CD4-positive, alpha-beta T cell (primary cell): ENCODE measurements at regions not wholly inside any gene's neighbourhood (a gene's known extent, or its start where the extent isn't known, plus 50 kb on each side); places are given as distances from the start of the nearest gene placed in this dataset.

Source experiments
- ATAC-seq: fragments of 200-7000 bp; cut with Tn5 transposase; one replicate; pipeline ENCODE4 v1.10.0; 2022; ENCODE audit warnings: mild to moderate bottlenecking; ENCODE audit not compliant: poor library complexity
- CTCF ChIA-PET: fragments of 350-600 bp; sonication (Branson Sonifier 250); formaldehyde crosslinking; loops from one replicate; lab custom pipeline; 2021; ENCODE audit warnings: antibody characterized with exemption, inconsistent platforms; lab: Charles Lee
- POLR2A ChIA-PET: fragments of 350-600 bp; sonication (Branson Sonifier 250); formaldehyde crosslinking; loops from one replicate; lab custom pipeline; 2021; ENCODE audit warnings: antibody characterized with exemption, inconsistent platforms; lab: Charles Lee
- DNase-seq, 14 experiments: peaks; one replicate each; pipeline ENCODE4 v3.0.0-alpha.2; 2013 to 2020; ENCODE audit warnings: mixed read lengths in 2 of 14
- H3K27ac ChIP-seq, 2 donors: one replicate each; pipeline versions ENCODE4 v1.5.1 to v1.7.0; 2013; ENCODE audit warnings: low read length in 2 of 2, low read depth in 1 of 2, mild to moderate bottlenecking in 1 of 2
- H3K27me3 ChIP-seq, 2 experiments: 1 replicate in 1 of 2; 2 replicates in 1 of 2; pipeline versions ENCODE4 v1.6.1 to v1.7.0; 2013; ENCODE audit warnings: low read length in 2 of 2, control low read depth in 1 of 2, mild to moderate bottlenecking in 1 of 2, moderate library complexity in 1 of 2; ENCODE audit not compliant: insufficient read depth in 2 of 2, control insufficient read depth in 1 of 2
- H3K36me3 ChIP-seq: one replicate; pipeline ENCODE4 v1.6.1; 2013; ENCODE audit warnings: low read length, control low read depth; ENCODE audit not compliant: insufficient read depth
- H3K4me1 ChIP-seq: one replicate; pipeline ENCODE4 v1.6.1; 2013; ENCODE audit warnings: low read length, control low read depth; ENCODE audit not compliant: insufficient read depth
- H3K4me3 ChIP-seq: one replicate; pipeline ENCODE4 v1.5.1; 2013; ENCODE audit warnings: mild to moderate bottlenecking, low read length, moderate library complexity
- H3K9me3 ChIP-seq, 2 experiments: 1 replicate in 1 of 2; 2 replicates in 1 of 2; pipeline versions ENCODE4 v1.6.1 to v1.7.0; 2013; ENCODE audit warnings: low read length in 2 of 2, mild to moderate bottlenecking in 2 of 2, control low read depth in 1 of 2, moderate library complexity in 1 of 2; ENCODE audit not compliant: control insufficient read depth in 1 of 2, insufficient read depth in 1 of 2
- H3K27ac Mint-ChIP-seq: one replicate; pipeline ENCODE4 v1.8.0; 2020; ENCODE audit warnings: mixed read lengths
- H3K27me3 Mint-ChIP-seq: one replicate; pipeline ENCODE4 v1.8.0; 2021; ENCODE audit warnings: mixed read lengths
- H3K36me3 Mint-ChIP-seq: one replicate; pipeline ENCODE4 v1.8.0; 2021; ENCODE audit warnings: low read depth, mixed read lengths
- H3K4me1 Mint-ChIP-seq: one replicate; pipeline ENCODE4 v1.8.0; 2021; ENCODE audit warnings: low read depth, mixed read lengths
- H3K4me3 Mint-ChIP-seq: one replicate; pipeline ENCODE4 v1.8.0; 2020; ENCODE audit warnings: mild to moderate bottlenecking, mixed read lengths
- H3K9me3 Mint-ChIP-seq: one replicate; pipeline ENCODE4 v1.8.0; 2020; ENCODE audit warnings: mixed read lengths
- CTCF ChIP-seq: fragments of 200-600 bp; IDR thresholded peaks from one replicate; pipeline ENCODE4 v1.8.0; 2022; ENCODE audit warnings: antibody characterized with exemption, mild to moderate bottlenecking
- intact Hi-C, 2 experiments: fragments of 100-400 bp; cut with DNase I in 1 of 2; cut with micrococcal nuclease in 1 of 2; formaldehyde crosslinking; loops; one replicate each; pipeline versions ENCODE4 v1.15.1 to v1.9.0; 2023 to 2025; cut with DNase I, micrococcal nuclease

- Histone ChIP-seq H3K36me3 (no peaks in the 10 kb centered on the region), H3K4me1 (no peaks in the 10 kb centered on the region), H3K27me3 (no peaks in the 10 kb centered on the region), H3K4me3 (no peak overlapping the region), H3K27ac (no peak overlapping the region), H3K9me3 (no peaks in the 10 kb centered on the region)
- TF ChIP-seq CTCF: no peak
- intact Hi-C loops: no loop called here
- DNase-seq (no peak), ATAC-seq (no peak)
- POLR2A ChIA-PET: no interaction called here
- H3K27ac Mint-ChIP-seq: no peak overlapping the region
- no peaks in the 10 kb centered on the region for H3K4me1 Mint-ChIP-seq
- no peaks in the 10 kb centered on the region for H3K27me3 Mint-ChIP-seq
- H3K36me3 Mint-ChIP-seq: no peaks in the 10 kb centered on the region
- H3K4me3 Mint-ChIP-seq: no peak overlapping the region
- H3K9me3 Mint-ChIP-seq: no peaks in the 10 kb centered on the region
- CTCF ChIA-PET: no interaction called here
Measured at GRCh38 chr5:154107010-154107409, 68.2 kb downstream of the MFAP3 start.

- H3K36me3 Mint-ChIP-seq: no peaks in the 10 kb centered on the region
- Histone ChIP-seq H3K27me3 (no peaks in the 10 kb centered on the region), H3K4me3 (no peak overlapping the region), H3K4me1 (no peaks in the 10 kb centered on the region), H3K27ac (no peak overlapping the region), H3K9me3 (no peaks in the 10 kb centered on the region), H3K36me3 (no peaks in the 10 kb centered on the region)
- ATAC-seq (no peak), DNase-seq (no peak)
- H3K4me1 Mint-ChIP-seq: no peaks in the 10 kb centered on the region
- ChIA-PET CTCF (no interaction called here), POLR2A (no interaction called here)
- H3K9me3 Mint-ChIP-seq: no peaks in the 10 kb centered on the region
- H3K4me3 Mint-ChIP-seq: no peak overlapping the region
- no peaks in the 10 kb centered on the region for H3K27me3 Mint-ChIP-seq
- no peak overlapping the region for H3K27ac Mint-ChIP-seq
- intact Hi-C loops: no loop called here
- TF ChIP-seq CTCF: no peak
Measured at GRCh38 chr5:154107756-154108155, 69.0 kb downstream of the MFAP3 start.

- no peaks in the 10 kb centered on the region for H3K36me3 Mint-ChIP-seq
Measured at GRCh38 chr5:154109416-154110106, 70.8 kb downstream of the MFAP3 start.

More at GRCh38 chr5:154109416-154110106, 70.8 kb downstream of the MFAP3 start:
- H3K9me3 ChIP-seq: no peaks in the 10 kb centered on the region
- CTCF ChIA-PET: no interaction called here
- Mint-ChIP-seq H3K4me3 (no peak overlapping the region), H3K9me3 (no peaks in the 10 kb centered on the region), H3K27ac (no peak overlapping the region), H3K27me3 (no peaks in the 10 kb centered on the region), H3K4me1 (no peaks in the 10 kb centered on the region)
- intact Hi-C loops: no loop called here
- no peak overlapping the region for H3K27ac ChIP-seq
- H3K4me1 ChIP-seq: no peaks in the 10 kb centered on the region
- DNase-seq (no peak), ATAC-seq (no peak)
- no peak for TF ChIP-seq CTCF
- POLR2A ChIA-PET: interaction anchor here (1.1 kb wide), 1 partner anchor 81 kb away, joined by 3 read pairs; the partner anchor contains the start of gene GALNT10
- H3K4me3 ChIP-seq: no peak overlapping the region
- H3K27me3 ChIP-seq: no peaks in the 10 kb centered on the region
- H3K36me3 ChIP-seq: no peaks in the 10 kb centered on the region
